ENCODE measurements at regions not wholly inside any gene's neighbourhood (a gene's known extent, or its start where the extent isn't known, plus 50 kb on each side); places are given as distances from the start of the nearest gene placed in this dataset.
"Not testable (repeated sequence)": the region's sequence is repeated elsewhere in the genome, so short reads cannot be mapped to it uniquely, and the experiment has no call there.

- DNase-seq, result no peak
Measured at GRCh38 chr5:27124590-27124989, 86.2 kb upstream of the CDH9 start.

GRCh38 chr5:27119736-27120321 lies 81.4 kb upstream of the CDH9 start:
- H3K27ac Mint-ChIP-seq; H3K4me3 Mint-ChIP-seq; H3K27me3 ChIP-seq (ENCODE audit: insufficient read depth, low read length); H4K8ac ChIP-seq (replicated peaks; ENCODE audit: insufficient read length, low read depth, low read length); H2BK12ac ChIP-seq (ENCODE audit: insufficient read length, low read depth, low read length); H3K23me2 ChIP-seq (ENCODE audit: insufficient read length, low read depth, low read length, poor library complexity, severe bottlenecking); H3K4me1 ChIP-seq (ENCODE audit: insufficient read depth, low read length); DNase-seq; H4K20me1 ChIP-seq (ENCODE audit: control insufficient read depth, insufficient read depth, insufficient read length); H2AK5ac ChIP-seq (ENCODE audit: insufficient read length, low read length); H3K4me2 ChIP-seq (ENCODE audit: insufficient read depth, insufficient read length, low read length); H3K9me3 Mint-ChIP-seq; H2BK15ac ChIP-seq (ENCODE audit: low read depth, low read length); H2BK20ac ChIP-seq (ENCODE audit: low read depth, low read length, poor library complexity, severe bottlenecking); H3K79me1 ChIP-seq (ENCODE audit: insufficient read depth, low read depth, low read length, poor library complexity, severe bottlenecking); H3T11ph ChIP-seq (ENCODE audit: low read length); H3K79me2 ChIP-seq (ENCODE audit: insufficient read depth, low read length); H3K14ac ChIP-seq (ENCODE audit: insufficient read depth, low read length); H3K9me3 ChIP-seq (ENCODE audit: control insufficient read depth, low read depth, low read length); H3K18ac ChIP-seq (ENCODE audit: insufficient read length, low read depth, low read length); H3K4me1 Mint-ChIP-seq; H2BK120ac ChIP-seq (ENCODE audit: low read depth, low read length, poor library complexity, severe bottlenecking); H3K23ac ChIP-seq (ENCODE audit: insufficient read length, low read depth, low read length); H3K27me3 Mint-ChIP-seq (ENCODE audit: low read depth); H4K91ac ChIP-seq (ENCODE audit: insufficient read length, low read depth, low read length); H2BK5ac ChIP-seq (ENCODE audit: insufficient read length, low read length); H2AFZ ChIP-seq (ENCODE audit: low read length); H3K9ac ChIP-seq (ENCODE audit: extremely low read depth, insufficient read length, low read length); H4K5ac ChIP-seq (ENCODE audit: insufficient read length, low read depth, low read length); H3K56ac ChIP-seq (ENCODE audit: insufficient read length, low read depth, low read length); H3K4ac ChIP-seq (ENCODE audit: low read depth, low read length); H3K27ac ChIP-seq (ENCODE audit: insufficient read length, low read depth, low read length): not testable (repeated sequence)
- peaks cover 3 to 13% (median 4%) of the 10 kb centered on the region in 3 experiments; a peak in 5 of 7 replicates for H3K36me3 Mint-ChIP-seq (ENCODE audit: insufficient read depth in 1 of 3, low read depth in 3 of 3)
- WGBS (ENCODE audit: extremely low coverage, insufficient read length, low lambda C conversion rate), result no CpG with 5 or more reads among the region's 38 CpGs

More at GRCh38 chr5:27124590-27124989, 86.2 kb upstream of the CDH9 start:
- no peaks in the 10 kb centered on the region for H4K20me1 ChIP-seq (ENCODE audit: control insufficient read depth, insufficient read depth, insufficient read length)
- peaks cover 0 to 10% (median 3%) of the 10 kb centered on the region in 3 experiments; a peak in 2 of 7 replicates for H3K36me3 Mint-ChIP-seq (ENCODE audit: insufficient read depth in 1 of 3, low read depth in 3 of 3)
- H3K56ac ChIP-seq (ENCODE audit: insufficient read length, low read depth, low read length), result no peak overlapping the region
- H3K27me3 ChIP-seq (ENCODE audit: insufficient read depth, low read length), result no peaks in the 10 kb centered on the region
- H2BK20ac ChIP-seq (ENCODE audit: low read depth, low read length, poor library complexity, severe bottlenecking), result no peak overlapping the region
- H4K5ac ChIP-seq (ENCODE audit: insufficient read length, low read depth, low read length), result no peak overlapping the region
- H2BK120ac ChIP-seq (ENCODE audit: low read depth, low read length, poor library complexity, severe bottlenecking), result no peak overlapping the region
- no CpG with 5 or more reads among the region's 3 CpGs for WGBS (ENCODE audit: extremely low coverage, insufficient read length, low lambda C conversion rate)
- H3K27ac Mint-ChIP-seq, result no peak overlapping the region
- H2AK5ac ChIP-seq (ENCODE audit: insufficient read length, low read length), result no peak overlapping the region
- no peak overlapping the region for H3K4me2 ChIP-seq (ENCODE audit: insufficient read depth, insufficient read length, low read length)
- H4K8ac ChIP-seq (replicated peaks; ENCODE audit: insufficient read length, low read depth, low read length), result no peak overlapping the region
- no peaks in the 10 kb centered on the region for H3K27me3 Mint-ChIP-seq (ENCODE audit: low read depth)
- H2BK15ac ChIP-seq (ENCODE audit: low read depth, low read length), result no peak overlapping the region
- no peak overlapping the region for H2BK5ac ChIP-seq (ENCODE audit: insufficient read length, low read length)
- no peak overlapping the region for H3K18ac ChIP-seq (ENCODE audit: insufficient read length, low read depth, low read length)
- H3K23ac ChIP-seq (ENCODE audit: insufficient read length, low read depth, low read length), result no peak overlapping the region
- H3K4ac ChIP-seq (ENCODE audit: low read depth, low read length), result no peak overlapping the region
- peaks cover 0 to 6% of the 10 kb centered on the region in 2 experiments; a peak in 2 of 5 replicates for H3K9me3 Mint-ChIP-seq
- no peak overlapping the region for H3K9ac ChIP-seq (ENCODE audit: extremely low read depth, insufficient read length, low read length)
- TF ChIP-seq CTCF (conservative IDR thresholded peaks at IDR 0.05), result peak; percentile 68
- H3K14ac ChIP-seq (ENCODE audit: insufficient read depth, low read length), result no peak overlapping the region
- no peak overlapping the region for H2BK12ac ChIP-seq (ENCODE audit: insufficient read length, low read depth, low read length)
- H3K9me3 ChIP-seq (ENCODE audit: control insufficient read depth, low read depth, low read length), result no peaks in the 10 kb centered on the region
- H3K4me1 ChIP-seq (ENCODE audit: insufficient read depth, low read length), result no peaks in the 10 kb centered on the region
- no peak overlapping the region for H3K4me3 Mint-ChIP-seq
- no peak overlapping the region for H3K27ac ChIP-seq (ENCODE audit: insufficient read length, low read depth, low read length)
- H3K79me2 ChIP-seq (ENCODE audit: insufficient read depth, low read length), result no peaks in the 10 kb centered on the region
- H3K4me1 Mint-ChIP-seq, result no peaks in the 10 kb centered on the region
- H3K23me2 ChIP-seq (ENCODE audit: insufficient read length, low read depth, low read length, poor library complexity, severe bottlenecking), result no peaks in the 10 kb centered on the region
- no peak overlapping the region for H4K91ac ChIP-seq (ENCODE audit: insufficient read length, low read depth, low read length)
- no peak overlapping the region for H3T11ph ChIP-seq (ENCODE audit: low read length)
- H3K79me1 ChIP-seq (ENCODE audit: insufficient read depth, low read depth, low read length, poor library complexity, severe bottlenecking), result no peaks in the 10 kb centered on the region
- H2AFZ ChIP-seq (ENCODE audit: low read length), result no peak overlapping the region

Measured in H9 (cell line).